Limb (tissue), 2 donors: ENCODE measurements at regions not wholly inside any gene's neighbourhood (a gene's known extent, or its start where the extent isn't known, plus 50 kb on each side); places are given as distances from the start of the nearest gene placed in this dataset.

ENCODE experiments used
- DNase-seq, 2 donors: peaks; one replicate each; pipeline ENCODE4 v3.0.0-alpha.2; 2016; ENCODE audit errors: extremely low spot score in 2 of 2

GRCh38 chr16:55380485-55380884 lies 56.5 kb downstream of the IRX6 start:
- DNase-seq: no peak

GRCh38 chr16:55384288-55385247 lies 60.6 kb downstream of the IRX6 start:
- DNase-seq: no peak

GRCh38 chr16:55385359-55385758 lies 61.4 kb downstream of the IRX6 start:
- DNase-seq: no peak

- no peak for DNase-seq
Measured at GRCh38 chr16:55386534-55387296, 62.7 kb downstream of the IRX6 start.

- no peak for DNase-seq
Measured at GRCh38 chr16:55388131-55388862, 64.3 kb downstream of the IRX6 start.

- no peak for DNase-seq
Measured at GRCh38 chr16:55389426-55390073, 65.5 kb downstream of the IRX6 start.

GRCh38 chr16:55390630-55391237 lies 66.7 kb downstream of the IRX6 start:
- DNase-seq: no peak

GRCh38 chr16:55391760-55392375 lies 67.9 kb downstream of the IRX6 start:
- no peak for DNase-seq

GRCh38 chr16:55392701-55393100 lies 68.7 kb downstream of the IRX6 start:
- DNase-seq: no peak

- peak in 1 of 2 donors; percentile 49 for DNase-seq
Measured at GRCh38 chr16:55393991-55394390, 70.0 kb downstream of the IRX6 start.

GRCh38 chr16:55398762-55399161 lies 74.8 kb downstream of the IRX6 start:
- DNase-seq: no peak

GRCh38 chr16:55399911-55400310 lies 75.9 kb downstream of the IRX6 start:
- DNase-seq: no peak

- peak; percentile 21 to 43 for DNase-seq
Measured at GRCh38 chr16:55401046-55401445, 77.0 kb downstream of the IRX6 start.

GRCh38 chr16:55403464-55403863 lies 75.5 kb upstream of the MMP2 start:
- DNase-seq: no peak

- no peak for DNase-seq
Measured at GRCh38 chr16:55406651-55407050, 72.3 kb upstream of the MMP2 start.

- DNase-seq: no peak
Measured at GRCh38 chr16:55408661-55409060, 70.3 kb upstream of the MMP2 start.

- DNase-seq: no peak
Measured at GRCh38 chr16:55411231-55411630, 67.8 kb upstream of the MMP2 start.

- no peak for DNase-seq
Measured at GRCh38 chr16:55418586-55418985, 60.4 kb upstream of the MMP2 start.

GRCh38 chr16:55421226-55421625 lies 57.8 kb upstream of the MMP2 start:
- DNase-seq: no peak

GRCh38 chr16:55426865-55427484 lies 52.0 kb upstream of the MMP2 start:
- no peak for DNase-seq
